ENCODE measurements at regions not wholly inside any gene's neighbourhood (a gene's known extent, or its start where the extent isn't known, plus 50 kb on each side); places are given as distances from the start of the nearest gene placed in this dataset.

GRCh38 chr5:164608507-164608906 lies 1103.1 kb downstream of the MAT2B start:
- TF ChIP-seq POLR2A (IDR thresholded peaks at IDR 0.05; ENCODE audit: low read length) (no peak), GATA1 (IDR thresholded peaks at IDR 0.05; ENCODE audit: low read depth, low read length) (no peak)
